ENCODE measurements at regions not wholly inside any gene's neighbourhood (a gene's known extent, or its start where the extent isn't known, plus 50 kb on each side); places are given as distances from the start of the nearest gene placed in this dataset.
"Not testable (repeated sequence)": the region's sequence is repeated elsewhere in the genome, so short reads cannot be mapped to it uniquely, and the experiment has no call there.

- FAIRE-seq (peak; percentile 98), DNase-seq (ENCODE audit: insufficient read length, low spot score) (no peak)
These were observed 94.7 kb downstream of the NOG start for GRCh38 chr17:56688151-56688550.

- no peak for FAIRE-seq
These were observed 97.2 kb downstream of the NOG start for GRCh38 chr17:56690441-56691291.

GRCh38 chr17:56694825-56695224 lies 101.3 kb downstream of the NOG start:
- DNase-seq (ENCODE audit: insufficient read length, low spot score) (no peak), FAIRE-seq (peak; percentile 94)

More at GRCh38 chr17:56690441-56691291, 97.2 kb downstream of the NOG start:
- no peak for DNase-seq (ENCODE audit: insufficient read length, low spot score)

- FAIRE-seq: no peak
These were observed 103.7 kb downstream of the NOG start for GRCh38 chr17:56697190-56697589.

GRCh38 chr17:56699186-56699894 lies 105.8 kb downstream of the NOG start:
- peak; percentile 99 for DNase-seq (ENCODE audit: insufficient read length, low spot score)
- peak; percentile 98 for FAIRE-seq

More at GRCh38 chr17:56697190-56697589, 103.7 kb downstream of the NOG start:
- no peak for DNase-seq (ENCODE audit: insufficient read length, low spot score)

GRCh38 chr17:56700919-56701420 lies 107.5 kb downstream of the NOG start:
- FAIRE-seq (peak; percentile 44), DNase-seq (ENCODE audit: insufficient read length, low spot score) (no peak)

- FAIRE-seq (peak; percentile 93), DNase-seq (ENCODE audit: insufficient read length, low spot score) (peak; percentile 93)
These were observed 114.1 kb downstream of the NOG start for GRCh38 chr17:56707312-56708219.

GRCh38 chr17:56708220-56708558 lies 114.7 kb downstream of the NOG start:
- FAIRE-seq: no peak
- no peak for DNase-seq (ENCODE audit: insufficient read length, low spot score)

- DNase-seq (ENCODE audit: insufficient read length, low spot score) (no peak), FAIRE-seq (peak; percentile 33)
These were observed 115.3 kb downstream of the NOG start for GRCh38 chr17:56708670-56709410.

GRCh38 chr17:56710986-56711385 lies 117.5 kb downstream of the NOG start:
- DNase-seq (ENCODE audit: insufficient read length, low spot score): peak; percentile 27
- FAIRE-seq: peak; percentile 58

- DNase-seq (ENCODE audit: insufficient read length, low spot score) (peak; percentile 90), FAIRE-seq (peak; percentile 97)
These were observed 117.9 kb downstream of the C17orf67 start for GRCh38 chr17:56715613-56716357.

- DNase-seq (ENCODE audit: insufficient read length, low spot score) (no peak), FAIRE-seq (peak; percentile 16)
These were observed 116.2 kb downstream of the C17orf67 start for GRCh38 chr17:56717471-56717870.

- FAIRE-seq (no peak), DNase-seq (ENCODE audit: insufficient read length, low spot score) (no peak)
These were observed 115.2 kb downstream of the C17orf67 start for GRCh38 chr17:56718515-56718914.

- DNase-seq (ENCODE audit: insufficient read length, low spot score) (no peak), FAIRE-seq (peak; percentile 59)
These were observed 110.3 kb downstream of the C17orf67 start for GRCh38 chr17:56723421-56723820.

GRCh38 chr17:56724664-56725063 lies 109.1 kb downstream of the C17orf67 start:
- DNase-seq (ENCODE audit: insufficient read length, low spot score): no peak

GRCh38 chr17:56725144-56725543 lies 108.6 kb downstream of the C17orf67 start:
- FAIRE-seq (no peak), DNase-seq (ENCODE audit: insufficient read length, low spot score) (no peak)

More at GRCh38 chr17:56724664-56725063, 109.1 kb downstream of the C17orf67 start:
- no peak for FAIRE-seq

- DNase-seq (ENCODE audit: insufficient read length, low spot score): no peak
These were observed 105.7 kb downstream of the C17orf67 start for GRCh38 chr17:56727876-56728617.

GRCh38 chr17:56731096-56731495 lies 102.6 kb downstream of the C17orf67 start:
- DNase-seq (ENCODE audit: insufficient read length, low spot score): not testable (repeated sequence)

More at GRCh38 chr17:56727876-56728617, 105.7 kb downstream of the C17orf67 start:
- FAIRE-seq: peak; percentile 59

More at GRCh38 chr17:56731096-56731495, 102.6 kb downstream of the C17orf67 start:
- FAIRE-seq: peak; percentile 67
